ENCODE measurements at regions not wholly inside any gene's neighbourhood (a gene's known extent, or its start where the extent isn't known, plus 50 kb on each side); places are given as distances from the start of the nearest gene placed in this dataset.
A peak's percentile ranks its signal among the peaks of the same experiment; 100 is the strongest.

- TF ChIP-seq, protein P1, sequence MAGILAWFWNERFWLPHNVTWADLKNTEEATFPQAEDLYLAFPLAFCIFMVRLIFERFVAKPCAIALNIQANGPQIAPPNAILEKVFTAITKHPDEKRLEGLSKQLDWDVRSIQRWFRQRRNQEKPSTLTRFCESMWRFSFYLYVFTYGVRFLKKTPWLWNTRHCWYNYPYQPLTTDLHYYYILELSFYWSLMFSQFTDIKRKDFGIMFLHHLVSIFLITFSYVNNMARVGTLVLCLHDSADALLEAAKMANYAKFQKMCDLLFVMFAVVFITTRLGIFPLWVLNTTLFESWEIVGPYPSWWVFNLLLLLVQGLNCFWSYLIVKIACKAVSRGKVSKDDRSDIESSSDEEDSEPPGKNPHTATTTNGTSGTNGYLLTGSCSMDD (CRISPR knock-in tag; IDR thresholded peaks at IDR 0.05), result no peak
- no peak for TF ChIP-seq ZFP1 (CRISPR knock-in tag; IDR thresholded peaks at IDR 0.05)
- TF ChIP-seq MNT (IDR thresholded peaks at IDR 0.05), result no peak
- no peak for TF ChIP-seq ZNF674 (CRISPR knock-in tag; IDR thresholded peaks at IDR 0.05; ENCODE audit: low read depth)
- no peak for TF ChIP-seq ISX (CRISPR knock-in tag; conservative IDR thresholded peaks at IDR 0.05)
- no peak for TF ChIP-seq ZNF891 (CRISPR knock-in tag; IDR thresholded peaks at IDR 0.05)
Measured at GRCh38 chr3:176087066-176087697, 1110.1 kb downstream of the TBL1XR1 start (continued).

GRCh38 chr3:176079785-176080184 is 1117.5 kb downstream of the TBL1XR1 start:
- no peaks in the 10 kb centered on the region for H4K20me1 ChIP-seq (ENCODE audit: insufficient read depth, low read length)
- no peak overlapping the region for H3K4me2 ChIP-seq (ENCODE audit: low read depth, low read length)
- H3K4me1 ChIP-seq (ENCODE audit: insufficient read depth, low read length), result no peaks in the 10 kb centered on the region
- no peak overlapping the region for H2AFZ ChIP-seq (ENCODE audit: low read length)
- TF ChIP-seq GATAD1 (CRISPR knock-in tag; IDR thresholded peaks at IDR 0.05) (no peak), ZNF383 (CRISPR knock-in tag; IDR thresholded peaks at IDR 0.05; ENCODE audit: borderline replicate concordance) (no peak), MTA1 (CRISPR knock-in tag; IDR thresholded peaks at IDR 0.05; ENCODE audit: borderline replicate concordance) (no peak), ZNF331 (CRISPR knock-in tag; IDR thresholded peaks at IDR 0.05) (peak; percentile 98)
- DNase-seq (ENCODE audit: low spot score) (no peak), ATAC-seq (no peak), FAIRE-seq (no peak)
- no TSS peak for BruUV-seq (replicated peaks)
- in situ Hi-C loops (cut with HindIII; ENCODE audit: extremely low pct_ligation_motif_present, low pct_unique_long_range_greater_than_20kb), result no loop called here
- H3K4me3 ChIP-seq (replicated peaks in 1 of 3; ENCODE audit: insufficient read depth in 1 of 3, low read depth in 2 of 3, low read length in 3 of 3), result no peak overlapping the region
- no peak overlapping the region for H3K27ac ChIP-seq (ENCODE audit: extremely low read length, insufficient read depth, low read length)
- ChIA-PET CTCF (ENCODE audit: low intra/inter-chr PET ratio, low total read pairs) (no interaction called here), POLR2A (no interaction called here)
- intact Hi-C loops (cut with micrococcal nuclease; ENCODE audit: unreplicated experiment), result no loop called here
- peaks cover 77% of the 10 kb centered on the region for H3K9me3 ChIP-seq (ENCODE audit: low read length)
- H3K79me2 ChIP-seq (ENCODE audit: insufficient read depth, low read length), result no peaks in the 10 kb centered on the region
- H3K9ac ChIP-seq (ENCODE audit: insufficient read depth, low read depth, low read length), result no peak overlapping the region
- 20% methylated on average over 1 of the region's 1 CpG for WGBS (ENCODE audit: low lambda C conversion rate)
- H3K27me3 ChIP-seq (ENCODE audit: control insufficient read depth in 1 of 2, insufficient read depth in 2 of 2, low read length in 2 of 2), result no peaks in the 10 kb centered on the region
- H3K36me3 ChIP-seq (replicated peaks in 1 of 2; ENCODE audit: control insufficient read depth in 1 of 2, insufficient read depth in 2 of 2, low read length in 2 of 2), result no peaks in the 10 kb centered on the region
